22Rv1 (cell line): ENCODE measurements at regions not wholly inside any gene's neighbourhood (a gene's known extent, or its start where the extent isn't known, plus 50 kb on each side); places are given as distances from the start of the nearest gene placed in this dataset.

Experiments used
- CTCF ChIP-seq: fragments of 450-650 bp; IDR thresholded peaks from 2 replicates; pipeline ENCODE4 v1.5.1; 2017; ENCODE audit warnings: mild to moderate bottlenecking
- ZFX ChIP-seq: fragments of 450-650 bp; IDR thresholded peaks from 2 replicates; pipeline ENCODE4 v1.6.1; 2017; ENCODE audit warnings: antibody characterized with exemption, borderline replicate concordance

GRCh38 chr12:131389054-131390013 is 321.6 kb upstream of the SFSWAP start:
- TF ChIP-seq CTCF (no peak), ZFX (no peak)
